ENCODE measurements at regions not wholly inside any gene's neighbourhood (a gene's known extent, or its start where the extent isn't known, plus 50 kb on each side); places are given as distances from the start of the nearest gene placed in this dataset.
A peak's percentile ranks its signal among the peaks of the same experiment; 100 is the strongest.

GRCh38 chr11:112780351-112781087 is 180.7 kb upstream of the NCAM1 start:
- FAIRE-seq, result peak; percentile 13
- Histone ChIP-seq H3K4me3 (ENCODE audit: low read depth, low read length) (no peak overlapping the region), H3K36me3 (ENCODE audit: control insufficient read depth, insufficient read depth, low read length) (no peaks in the 10 kb centered on the region), H3K27me3 (ENCODE audit: control insufficient read depth, insufficient read depth, low read length) (peaks cover 6% of the 10 kb centered on the region)
- DNase-seq (ENCODE audit: low read depth), result peak; percentile 62
- TF ChIP-seq CTCF (IDR thresholded peaks at IDR 0.05; ENCODE audit: insufficient read depth, low read length, severe bottlenecking), result peak; percentile 19

- no peak for TF ChIP-seq CTCF (IDR thresholded peaks at IDR 0.05; ENCODE audit: insufficient read depth, low read length, severe bottlenecking)
- Histone ChIP-seq H3K36me3 (ENCODE audit: control insufficient read depth, insufficient read depth, low read length) (no peaks in the 10 kb centered on the region), H3K4me3 (ENCODE audit: low read depth, low read length) (no peak overlapping the region), H3K27me3 (ENCODE audit: control insufficient read depth, insufficient read depth, low read length) (peaks cover 6% of the 10 kb centered on the region)
- FAIRE-seq (peak; percentile 52), DNase-seq (ENCODE audit: low read depth) (no peak)
These were observed 177.3 kb upstream of the NCAM1 start for GRCh38 chr11:112783945-112784322.

GRCh38 chr11:112784323-112785073 is 176.7 kb upstream of the NCAM1 start:
- Histone ChIP-seq H3K27me3 (ENCODE audit: control insufficient read depth, insufficient read depth, low read length) (peaks cover 6% of the 10 kb centered on the region), H3K4me3 (ENCODE audit: low read depth, low read length) (no peak overlapping the region), H3K36me3 (ENCODE audit: control insufficient read depth, insufficient read depth, low read length) (no peaks in the 10 kb centered on the region)
- no peak for TF ChIP-seq CTCF (IDR thresholded peaks at IDR 0.05; ENCODE audit: insufficient read depth, low read length, severe bottlenecking)
- DNase-seq (ENCODE audit: low read depth), result no peak
- no peak for FAIRE-seq

- FAIRE-seq (no peak), DNase-seq (ENCODE audit: low read depth) (no peak)
- Histone ChIP-seq H3K4me3 (ENCODE audit: low read depth, low read length) (no peak overlapping the region), H3K36me3 (ENCODE audit: control insufficient read depth, insufficient read depth, low read length) (no peaks in the 10 kb centered on the region), H3K27me3 (ENCODE audit: control insufficient read depth, insufficient read depth, low read length) (peaks cover 6% of the 10 kb centered on the region)
- TF ChIP-seq CTCF (IDR thresholded peaks at IDR 0.05; ENCODE audit: insufficient read depth, low read length, severe bottlenecking), result no peak
These were observed 176.1 kb upstream of the NCAM1 start for GRCh38 chr11:112785149-112785548.

GRCh38 chr11:112785719-112786118 is 175.5 kb upstream of the NCAM1 start:
- Histone ChIP-seq H3K36me3 (ENCODE audit: control insufficient read depth, insufficient read depth, low read length) (no peaks in the 10 kb centered on the region), H3K4me3 (ENCODE audit: low read depth, low read length) (no peak overlapping the region), H3K27me3 (ENCODE audit: control insufficient read depth, insufficient read depth, low read length) (peaks cover 6% of the 10 kb centered on the region)
- FAIRE-seq (no peak), DNase-seq (ENCODE audit: low read depth) (peak; percentile 31)
- TF ChIP-seq CTCF (IDR thresholded peaks at IDR 0.05; ENCODE audit: insufficient read depth, low read length, severe bottlenecking), result no peak

Data from bronchial epithelial cell (primary cell).